ENCODE measurements at regions not wholly inside any gene's neighbourhood (a gene's known extent, or its start where the extent isn't known, plus 50 kb on each side); places are given as distances from the start of the nearest gene placed in this dataset.

DNA sequence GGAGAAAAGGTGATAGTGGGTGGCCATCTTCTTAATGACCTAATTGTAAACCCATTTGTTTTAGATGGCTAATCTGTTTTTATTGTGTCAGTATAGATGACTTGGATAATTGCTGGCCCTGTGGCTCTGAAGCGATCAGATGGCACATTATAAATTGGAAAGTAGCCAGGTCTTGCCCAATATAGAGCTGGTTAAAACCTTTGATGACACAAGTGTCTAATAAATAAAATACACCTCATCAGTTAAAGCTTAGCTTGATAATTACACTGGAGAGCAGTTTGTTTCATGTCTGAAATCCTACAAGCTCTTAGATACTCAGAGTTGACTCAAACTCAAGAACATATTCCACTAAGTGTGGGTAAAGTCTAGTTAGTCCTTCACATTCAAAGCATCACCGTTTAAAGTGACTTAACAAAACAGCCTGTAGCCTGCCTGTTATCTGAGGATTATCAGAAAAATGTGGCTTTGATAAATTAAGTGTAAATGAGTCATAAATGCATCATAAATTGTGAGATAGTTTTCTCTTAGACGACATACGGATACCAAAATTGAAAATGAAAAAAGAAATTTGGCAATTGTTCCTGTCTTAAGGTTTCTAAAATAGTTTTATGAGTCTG, 280.9 kb downstream of the LRIG3 start:
- H3K9me3 ChIP-seq (ENCODE audit: insufficient read depth, low read length) = no peaks in the 10 kb centered on the region
- no peak for TF ChIP-seq EZH2phosphoT487 (conservative IDR thresholded peaks at IDR 0.05; ENCODE audit: low read length)
- TF ChIP-seq, protein P1, sequence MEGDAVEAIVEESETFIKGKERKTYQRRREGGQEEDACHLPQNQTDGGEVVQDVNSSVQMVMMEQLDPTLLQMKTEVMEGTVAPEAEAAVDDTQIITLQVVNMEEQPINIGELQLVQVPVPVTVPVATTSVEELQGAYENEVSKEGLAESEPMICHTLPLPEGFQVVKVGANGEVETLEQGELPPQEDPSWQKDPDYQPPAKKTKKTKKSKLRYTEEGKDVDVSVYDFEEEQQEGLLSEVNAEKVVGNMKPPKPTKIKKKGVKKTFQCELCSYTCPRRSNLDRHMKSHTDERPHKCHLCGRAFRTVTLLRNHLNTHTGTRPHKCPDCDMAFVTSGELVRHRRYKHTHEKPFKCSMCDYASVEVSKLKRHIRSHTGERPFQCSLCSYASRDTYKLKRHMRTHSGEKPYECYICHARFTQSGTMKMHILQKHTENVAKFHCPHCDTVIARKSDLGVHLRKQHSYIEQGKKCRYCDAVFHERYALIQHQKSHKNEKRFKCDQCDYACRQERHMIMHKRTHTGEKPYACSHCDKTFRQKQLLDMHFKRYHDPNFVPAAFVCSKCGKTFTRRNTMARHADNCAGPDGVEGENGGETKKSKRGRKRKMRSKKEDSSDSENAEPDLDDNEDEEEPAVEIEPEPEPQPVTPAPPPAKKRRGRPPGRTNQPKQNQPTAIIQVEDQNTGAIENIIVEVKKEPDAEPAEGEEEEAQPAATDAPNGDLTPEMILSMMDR (IDR thresholded peaks at IDR 0.05; ENCODE audit: insufficient read depth, low read length, poor library complexity, severe bottlenecking) = no peak
- no peaks in the 10 kb centered on the region for H3K36me3 ChIP-seq (ENCODE audit: low read length)
- H3K27me3 ChIP-seq (ENCODE audit: low read length) = no peaks in the 10 kb centered on the region
- H3K9me2 ChIP-seq (replicated peaks; ENCODE audit: insufficient read depth, low read length) = no peaks in the 10 kb centered on the region
- H3K9ac ChIP-seq (ENCODE audit: low read length) = no peak overlapping the region
- H3K4me3 ChIP-seq (ENCODE audit: insufficient read depth, low read length, poor library complexity, severe bottlenecking) = no peak overlapping the region
- H3K4me2 ChIP-seq (ENCODE audit: low read depth, low read length, poor library complexity, severe bottlenecking) = no peak overlapping the region
- H2AFZ ChIP-seq (ENCODE audit: low read depth, low read length, severe bottlenecking) = no peak overlapping the region
- no peaks in the 10 kb centered on the region for H4K20me1 ChIP-seq (ENCODE audit: low read depth, low read length)
- H3K27ac ChIP-seq (ENCODE audit: low read depth, low read length) = no peak overlapping the region
- no peaks in the 10 kb centered on the region for H3K79me2 ChIP-seq (ENCODE audit: insufficient read depth, low read length)
- H3F3A ChIP-seq (ENCODE audit: insufficient read depth) = no peaks in the 10 kb centered on the region

DNA sequence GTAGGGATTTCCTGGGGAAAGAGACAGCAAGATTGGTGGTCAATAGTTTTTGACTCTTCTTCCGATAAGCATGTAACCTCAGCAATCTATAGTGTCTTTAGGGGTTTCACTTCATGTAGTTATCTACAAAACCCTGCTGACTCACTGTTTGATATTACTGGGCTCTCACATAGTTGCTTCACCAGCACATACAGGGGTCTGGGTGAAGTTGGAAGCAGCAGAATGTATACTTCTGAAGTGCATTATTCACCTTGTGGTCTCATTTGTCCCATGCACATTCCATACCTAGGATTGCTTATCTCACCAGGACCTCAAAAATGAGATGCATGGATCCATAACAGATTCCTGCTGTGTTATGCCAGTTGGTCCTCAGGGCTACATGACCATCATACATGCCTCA, 280.0 kb downstream of the LRIG3 start:
- Histone ChIP-seq H3K9ac (ENCODE audit: low read length) (no peak overlapping the region), H3K36me3 (ENCODE audit: low read length) (no peaks in the 10 kb centered on the region)

DNA sequence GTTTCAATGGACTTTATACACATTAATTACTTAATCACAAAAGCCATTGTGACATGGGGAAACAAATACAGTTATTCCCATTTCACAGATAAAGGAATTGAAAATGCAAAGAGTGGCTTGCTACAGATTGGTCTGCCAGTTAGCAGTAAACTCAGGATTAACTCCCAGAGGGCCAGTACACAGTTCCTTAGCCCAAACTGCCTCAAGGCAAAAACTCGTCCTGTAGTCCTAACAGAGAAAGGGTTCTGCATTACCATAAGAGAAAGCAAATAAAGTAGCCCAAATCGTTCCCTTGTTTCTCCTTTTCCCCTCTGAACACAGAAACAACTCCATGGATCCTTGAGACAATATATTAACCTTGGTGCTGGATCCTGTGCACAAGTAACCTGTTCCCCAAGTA, 274.4 kb downstream of the LRIG3 start:
- Histone ChIP-seq H3K9me2 (replicated peaks; ENCODE audit: insufficient read depth, low read length) (no peaks in the 10 kb centered on the region), H3K27ac (ENCODE audit: low read depth, low read length) (no peak overlapping the region), H3K4me2 (ENCODE audit: low read depth, low read length, poor library complexity, severe bottlenecking) (no peak overlapping the region), H3K27me3 (ENCODE audit: low read length) (no peaks in the 10 kb centered on the region), H3F3A (ENCODE audit: insufficient read depth) (no peaks in the 10 kb centered on the region), H3K4me3 (ENCODE audit: insufficient read depth, low read length, poor library complexity, severe bottlenecking) (no peak overlapping the region), H3K79me2 (ENCODE audit: insufficient read depth, low read length) (no peaks in the 10 kb centered on the region), H3K9ac (ENCODE audit: low read length) (no peak overlapping the region), H3K9me3 (ENCODE audit: insufficient read depth, low read length) (no peaks in the 10 kb centered on the region), H3K36me3 (ENCODE audit: low read length) (no peaks in the 10 kb centered on the region), H4K20me1 (ENCODE audit: low read depth, low read length) (no peaks in the 10 kb centered on the region), H2AFZ (ENCODE audit: low read depth, low read length, severe bottlenecking) (no peak overlapping the region)
- TF ChIP-seq, protein P1 (IDR thresholded peaks at IDR 0.05; ENCODE audit: insufficient read depth, low read length, poor library complexity, severe bottlenecking) = no peak
- TF ChIP-seq EZH2phosphoT487 (conservative IDR thresholded peaks at IDR 0.05; ENCODE audit: low read length) = no peak

More for the DNA sequence above, 280.0 kb downstream of the LRIG3 start:
- H3K9me3 ChIP-seq (ENCODE audit: insufficient read depth, low read length) = no peaks in the 10 kb centered on the region
- H3K27me3 ChIP-seq (ENCODE audit: low read length) = no peaks in the 10 kb centered on the region
- H3K9me2 ChIP-seq (replicated peaks; ENCODE audit: insufficient read depth, low read length) = no peaks in the 10 kb centered on the region
- H2AFZ ChIP-seq (ENCODE audit: low read depth, low read length, severe bottlenecking) = no peak overlapping the region
- H3K4me2 ChIP-seq (ENCODE audit: low read depth, low read length, poor library complexity, severe bottlenecking) = no peak overlapping the region
- TF ChIP-seq, protein P1 (IDR thresholded peaks at IDR 0.05; ENCODE audit: insufficient read depth, low read length, poor library complexity, severe bottlenecking) = no peak
- no peak for TF ChIP-seq EZH2phosphoT487 (conservative IDR thresholded peaks at IDR 0.05; ENCODE audit: low read length)
- H3F3A ChIP-seq (ENCODE audit: insufficient read depth) = no peaks in the 10 kb centered on the region
- no peaks in the 10 kb centered on the region for H3K79me2 ChIP-seq (ENCODE audit: insufficient read depth, low read length)
- H3K4me3 ChIP-seq (ENCODE audit: insufficient read depth, low read length, poor library complexity, severe bottlenecking) = no peak overlapping the region
- no peaks in the 10 kb centered on the region for H4K20me1 ChIP-seq (ENCODE audit: low read depth, low read length)
- H3K27ac ChIP-seq (ENCODE audit: low read depth, low read length) = no peak overlapping the region
